Activated CD8-positive, alpha-beta memory T cell treated with anti-CD3 and anti-CD28 coated beads, Interleukin-2, amount 50 U/mL, for 24 hours (primary cell): ENCODE measurements at regions not wholly inside any gene's neighbourhood (a gene's known extent, or its start where the extent isn't known, plus 50 kb on each side); places are given as distances from the start of the nearest gene placed in this dataset.
A peak's percentile ranks its signal among the peaks of the same experiment; 100 is the strongest.

ENCODE experiments used
- DNase-seq: peaks from one replicate; pipeline ENCODE4 v3.0.0-alpha.2; 2020; ENCODE audit errors: extremely low read depth

DNA sequence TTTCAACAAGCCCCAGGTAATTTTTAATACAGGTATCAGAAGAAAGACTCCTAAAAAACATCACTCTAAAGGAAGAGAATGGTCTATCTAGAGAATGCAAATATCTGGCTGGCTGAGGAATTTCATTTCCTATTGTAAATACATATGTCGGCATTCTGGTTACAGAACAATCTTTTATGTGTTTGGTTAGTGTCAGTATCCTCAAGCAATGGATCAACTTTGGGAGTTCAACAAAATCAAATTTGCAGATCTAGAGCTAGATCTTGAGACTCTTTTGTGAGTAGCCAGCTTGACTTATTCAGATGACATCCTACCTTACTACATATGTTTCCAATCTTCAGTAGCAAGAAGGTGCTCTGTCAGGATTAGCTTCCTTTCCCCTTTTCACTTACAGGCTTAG lies 145.1 kb downstream of the BTC start:
- no peak for DNase-seq

DNA sequence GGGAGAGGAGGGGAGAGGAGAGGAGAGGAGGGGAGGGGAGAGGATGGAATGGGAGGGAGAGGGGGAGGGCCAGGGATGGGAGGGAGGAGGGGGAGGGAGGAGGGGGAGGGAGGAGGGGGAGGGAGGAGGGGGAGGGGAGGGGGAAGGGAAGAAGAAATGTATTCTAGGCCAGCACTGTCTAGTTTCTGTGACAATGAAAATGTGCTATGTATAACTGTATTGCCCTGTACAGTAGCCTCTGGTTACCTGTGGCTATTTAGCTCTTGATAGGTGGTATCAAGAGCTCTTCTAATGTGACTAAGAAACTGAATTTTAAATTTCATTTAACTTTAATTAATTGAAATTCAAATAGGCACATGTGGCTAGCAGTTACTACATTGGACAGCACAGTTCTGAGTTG lies 143.1 kb downstream of the BTC start:
- no peak for DNase-seq

DNA sequence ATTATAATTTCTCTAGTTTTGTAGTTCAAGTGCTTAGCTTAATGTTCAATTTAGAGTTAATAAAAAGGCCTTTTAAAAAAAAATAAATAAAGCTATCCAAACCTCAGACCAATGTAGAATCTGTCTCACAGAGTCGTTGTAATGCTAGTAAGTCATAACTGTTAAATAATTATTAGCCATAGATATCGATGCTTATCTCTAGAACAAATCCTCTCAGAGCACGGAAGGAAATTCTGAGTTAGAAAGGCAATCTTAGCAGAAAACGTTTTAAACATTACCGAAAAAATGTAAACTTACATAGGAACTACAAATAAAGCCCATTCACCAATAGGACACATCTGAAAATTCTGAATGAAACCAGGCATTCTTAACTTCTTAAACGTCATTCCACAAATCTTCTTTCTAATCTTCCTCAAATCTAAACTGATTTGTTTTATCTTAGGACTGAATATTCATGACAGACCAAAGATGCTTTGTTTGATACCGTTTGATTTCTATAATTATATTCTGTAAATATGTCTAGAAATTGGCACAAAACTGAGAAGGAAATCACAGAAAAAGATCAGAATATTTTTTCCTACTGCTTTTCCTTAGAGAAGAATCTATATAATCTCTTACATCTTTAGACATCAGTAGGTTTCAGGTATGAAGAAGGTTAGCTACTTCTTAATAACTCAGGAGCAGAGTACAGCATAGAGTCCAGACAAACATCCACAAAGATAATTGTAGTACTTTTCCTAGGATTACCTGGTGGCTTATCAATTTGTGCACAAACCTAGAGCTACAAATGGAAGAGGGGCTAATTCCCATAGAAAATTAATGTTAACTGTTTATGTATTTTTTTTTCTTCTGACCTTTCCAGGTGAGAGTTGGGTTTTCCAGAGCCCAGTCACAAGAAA lies 140.7 kb downstream of the BTC start:
- DNase-seq, result no peak

DNA sequence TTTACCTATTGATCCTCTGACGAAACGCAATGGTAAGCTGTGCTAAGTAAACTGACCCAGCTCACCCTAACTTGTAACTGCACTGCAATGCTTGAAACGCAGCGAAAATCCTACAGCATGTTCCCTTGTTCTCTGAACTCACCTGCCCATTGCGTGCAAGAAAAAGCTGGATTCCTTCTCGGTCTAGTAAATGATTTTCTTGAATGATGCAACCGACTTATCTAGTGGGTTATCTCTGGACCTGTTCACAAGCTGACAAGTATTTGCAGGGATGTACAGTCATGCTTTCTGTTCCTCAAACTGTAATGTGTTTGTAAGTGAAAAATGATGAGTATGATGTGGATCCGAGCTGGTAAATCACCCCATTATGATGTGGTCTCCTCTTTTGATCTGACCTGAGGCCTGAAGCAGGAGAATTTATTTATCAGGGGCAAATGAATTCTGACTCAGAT lies 140.1 kb downstream of the BTC start:
- no peak for DNase-seq

DNA sequence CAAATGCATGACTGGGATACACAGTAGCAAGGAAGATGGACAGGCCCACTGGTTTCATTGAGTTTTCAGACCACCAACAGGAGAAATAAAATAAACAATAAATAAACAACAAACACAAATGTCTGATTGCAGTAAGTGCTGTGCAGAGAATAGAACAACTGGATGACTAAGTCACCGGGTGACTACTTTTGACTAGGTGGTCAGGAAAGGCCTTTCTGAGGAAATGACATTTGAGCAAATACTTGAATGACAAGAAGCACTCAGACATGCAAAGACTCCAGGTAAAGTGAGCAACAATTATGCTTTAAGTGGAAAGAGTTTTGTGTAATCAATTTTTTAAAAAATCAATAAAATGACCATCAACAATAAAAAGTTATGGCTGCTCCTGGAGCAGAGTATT lies 137.7 kb downstream of the BTC start:
- no peak for DNase-seq

DNA sequence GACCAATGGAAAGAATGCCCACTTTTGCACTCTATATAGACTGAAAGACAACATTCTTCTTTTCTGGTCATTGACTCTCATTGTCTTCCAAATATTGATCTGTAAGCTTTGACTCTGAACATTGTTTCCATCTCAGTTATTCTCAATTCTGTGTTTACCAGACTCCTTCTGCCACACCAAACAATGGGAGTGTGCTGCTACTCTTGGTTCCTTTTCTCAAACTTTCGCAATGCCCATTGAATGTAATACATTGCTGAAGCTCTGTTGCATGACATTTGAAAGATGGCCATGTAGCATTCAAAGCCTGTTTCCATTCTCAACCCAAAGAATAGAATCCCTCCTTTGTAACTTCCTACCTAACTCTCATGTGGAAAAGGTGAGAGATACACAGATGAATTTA lies 136.2 kb downstream of the BTC start:
- DNase-seq, result no peak

DNA sequence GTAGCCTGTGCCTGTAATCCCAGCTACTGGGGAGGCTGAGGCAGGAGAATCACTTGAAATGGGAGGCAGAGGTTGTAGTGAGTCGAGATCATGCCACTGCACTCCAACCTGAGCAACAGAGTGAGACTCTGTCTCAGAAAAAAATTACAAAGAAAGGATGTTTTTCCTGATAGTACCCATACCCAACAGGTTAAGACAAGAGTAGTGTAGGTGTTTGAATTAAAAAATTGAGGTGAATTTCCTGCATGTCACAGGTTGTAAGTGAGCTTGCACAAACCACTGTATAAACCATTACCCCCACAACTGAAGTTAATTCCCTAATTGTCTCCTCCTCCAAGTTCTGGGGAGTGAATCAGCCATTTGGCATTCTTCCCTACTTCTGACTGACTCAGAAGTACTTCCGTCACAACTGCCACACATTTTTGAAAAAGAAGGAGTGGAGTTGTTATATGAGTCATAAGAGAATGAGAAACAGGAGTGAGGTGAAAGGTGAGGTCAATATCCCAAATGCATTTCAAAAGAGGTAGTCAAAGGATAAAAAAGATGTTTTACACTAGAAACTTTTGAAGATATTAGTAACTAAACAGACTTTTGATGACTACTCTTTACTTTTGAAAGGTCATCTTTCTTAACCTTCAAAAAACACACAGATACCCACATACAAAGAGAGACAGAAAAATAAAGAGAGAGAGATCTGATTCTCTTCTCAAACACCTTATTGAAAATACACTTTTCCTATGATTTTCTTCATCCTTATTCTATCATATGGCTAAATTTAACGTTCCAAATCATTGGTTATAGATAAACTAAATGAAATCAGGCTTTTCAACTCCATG lies 134.5 kb downstream of the BTC start:
- DNase-seq, result no peak

DNA sequence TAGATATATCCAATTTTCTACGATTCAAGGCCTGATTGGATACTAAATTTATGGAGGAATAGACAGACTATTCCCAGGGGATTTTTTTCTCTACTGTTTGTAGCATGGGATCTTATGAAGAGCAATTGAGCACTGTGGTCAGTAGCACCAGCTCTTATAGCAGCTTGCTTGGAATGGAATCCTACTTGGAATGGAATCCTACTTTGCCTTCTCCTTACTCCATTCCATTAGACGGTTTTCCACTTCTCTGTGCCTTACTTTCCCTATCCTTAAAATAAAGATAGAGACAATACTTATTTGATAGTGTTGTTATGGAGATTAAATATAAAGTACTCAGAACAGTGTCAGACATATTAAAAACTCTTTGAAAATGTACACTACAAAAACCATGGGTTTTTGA lies 133.5 kb downstream of the BTC start:
- DNase-seq, result no peak

DNA sequence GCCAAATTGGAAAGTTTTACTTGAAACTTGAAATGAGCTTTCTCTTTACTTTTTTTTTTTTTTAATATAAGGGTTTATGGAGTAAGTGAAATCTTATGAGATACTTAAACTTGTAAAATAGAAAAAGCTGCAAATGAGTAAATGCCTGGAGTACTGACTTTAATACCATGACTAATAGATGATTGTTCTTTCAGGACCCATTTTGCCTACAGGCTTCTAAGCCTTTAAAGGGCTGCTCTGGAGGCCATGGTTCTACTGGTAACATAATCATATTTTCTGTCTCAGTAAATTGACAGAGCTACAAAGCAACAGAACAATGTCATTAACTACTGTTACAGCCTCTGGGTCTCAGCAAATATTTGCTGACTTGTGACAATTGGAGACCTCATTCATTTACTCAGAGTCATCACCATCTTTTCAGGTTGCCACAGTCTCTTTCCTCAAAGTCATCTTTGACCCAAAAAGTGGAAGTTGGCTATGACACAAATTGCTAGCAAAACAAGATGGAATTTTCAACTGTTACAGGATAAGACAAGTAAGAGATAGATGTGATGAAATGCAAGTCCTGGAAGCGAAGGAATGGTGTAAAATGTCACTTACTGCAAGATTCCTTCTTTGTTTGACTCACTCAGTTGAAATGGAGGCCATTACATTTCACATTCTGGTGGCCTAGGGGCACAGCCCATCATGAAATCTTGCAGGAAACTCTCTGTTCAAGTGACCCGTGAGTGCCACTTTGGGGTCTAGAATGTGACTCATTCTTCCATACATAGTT lies 132.7 kb downstream of the BTC start:
- DNase-seq, result no peak

DNA sequence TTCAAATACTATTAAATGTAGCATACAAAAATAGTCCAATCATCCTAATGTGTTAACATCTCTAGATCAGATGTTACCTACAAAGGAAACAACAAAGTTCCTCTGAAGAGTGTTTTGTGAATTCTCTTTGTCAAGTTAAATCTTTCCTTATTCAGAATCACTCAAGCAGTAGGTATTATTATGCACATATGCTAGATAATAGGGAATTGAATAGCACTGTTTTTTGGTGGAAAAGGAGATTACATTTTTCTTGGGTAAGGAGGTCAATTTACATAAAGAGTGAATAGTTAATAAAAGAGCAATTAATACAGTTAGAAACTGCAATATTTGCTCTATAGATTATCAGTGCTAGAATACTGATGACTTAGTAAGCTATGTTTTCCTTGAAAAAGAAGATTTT lies 130.7 kb downstream of the BTC start:
- DNase-seq, result no peak

DNA sequence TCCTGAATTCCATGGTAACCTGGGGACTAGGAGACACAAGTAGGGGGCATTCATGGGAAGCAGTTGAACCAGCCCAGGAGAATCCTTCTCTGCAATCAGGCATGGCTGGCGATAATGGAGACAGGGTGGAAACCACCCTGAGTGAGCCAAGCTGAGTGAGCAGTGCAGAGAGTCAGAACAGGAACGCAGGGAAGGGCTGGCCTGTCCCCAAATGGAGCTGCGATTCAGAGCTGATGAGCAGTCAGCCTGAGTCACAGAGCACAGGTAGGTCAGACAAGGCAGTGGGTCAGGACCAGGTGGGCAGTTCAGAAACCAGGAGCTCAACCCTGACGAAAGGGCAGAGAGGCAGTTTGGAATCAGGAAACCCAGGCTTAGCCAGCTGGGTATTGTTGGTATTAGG lies 129.0 kb downstream of the BTC start:
- DNase-seq, result no peak

DNA sequence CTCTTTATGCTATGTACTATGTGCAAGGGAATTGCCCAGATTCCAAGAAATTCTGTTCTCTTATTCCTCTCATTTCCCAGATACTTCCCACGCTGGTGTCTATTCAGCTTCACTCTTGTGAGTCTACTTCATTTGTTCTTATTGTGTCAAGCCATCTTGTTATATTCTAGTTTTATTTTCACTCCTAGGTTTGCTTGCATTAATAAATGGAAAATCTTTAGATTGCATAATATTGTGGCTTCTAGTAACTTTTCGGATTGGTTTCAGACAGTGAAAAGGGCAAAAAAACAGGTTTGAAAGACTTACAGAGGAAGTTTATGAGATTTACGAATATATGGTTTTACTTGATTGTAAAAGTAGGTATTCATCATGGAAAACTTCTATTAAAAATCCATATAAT lies 128.4 kb downstream of the BTC start:
- DNase-seq, result no peak

DNA sequence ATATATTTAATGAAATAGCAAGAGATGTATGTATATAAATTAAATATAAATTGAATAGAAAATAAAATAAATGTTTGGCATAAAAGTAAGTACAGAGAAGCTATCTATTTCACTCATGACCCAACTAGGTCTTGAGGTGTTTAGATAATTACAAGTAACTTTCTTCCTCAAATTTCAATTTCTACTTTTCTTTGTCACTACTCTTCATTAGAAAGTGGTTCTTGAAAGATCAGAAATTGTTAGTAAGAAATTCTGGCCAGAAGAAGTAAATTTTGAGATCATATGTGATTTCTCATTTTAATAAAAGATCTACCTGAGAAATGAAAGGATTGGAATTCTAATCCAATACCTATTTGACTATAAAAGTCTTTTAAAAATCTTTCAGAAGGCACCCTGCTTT lies 126.9 kb downstream of the BTC start:
- no peak for DNase-seq

DNA sequence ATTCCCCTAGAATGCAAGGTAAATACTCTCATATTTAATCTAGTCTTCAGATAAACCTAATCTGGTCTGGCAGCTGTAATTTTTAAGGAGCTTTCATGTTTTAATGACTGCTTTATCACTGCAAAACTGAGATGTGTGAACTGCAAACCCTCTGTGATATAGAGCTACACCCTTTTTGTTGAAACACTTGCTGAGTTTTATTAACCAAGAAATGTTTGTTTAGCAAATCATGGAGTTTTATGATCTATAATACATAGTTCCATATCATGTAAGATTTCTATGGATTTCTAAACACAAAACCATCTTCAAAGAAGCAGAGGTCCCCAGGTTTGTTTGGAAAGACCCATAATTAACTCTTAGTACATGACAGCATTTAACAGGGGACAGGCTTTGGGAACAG lies 126.4 kb downstream of the BTC start:
- DNase-seq, result no peak

DNA sequence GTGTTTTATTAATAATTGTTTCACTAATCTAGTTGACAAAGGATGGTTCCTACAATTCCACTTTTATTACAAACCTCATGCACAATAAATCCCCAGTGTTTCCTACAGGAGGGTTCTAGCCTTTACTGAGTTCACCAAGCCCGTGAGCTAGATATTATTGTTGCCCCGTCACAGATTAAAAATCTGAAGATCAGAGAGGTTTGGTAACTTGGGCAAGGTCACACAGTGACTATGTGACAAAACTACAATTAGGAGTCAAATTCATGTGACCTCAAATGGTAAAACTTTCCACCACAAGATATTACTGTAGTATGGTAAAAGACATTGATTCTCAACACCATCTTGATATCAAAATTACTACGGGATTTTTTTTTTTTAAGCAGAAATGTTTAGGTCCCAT lies 124.6 kb downstream of the BTC start:
- DNase-seq, result no peak

DNA sequence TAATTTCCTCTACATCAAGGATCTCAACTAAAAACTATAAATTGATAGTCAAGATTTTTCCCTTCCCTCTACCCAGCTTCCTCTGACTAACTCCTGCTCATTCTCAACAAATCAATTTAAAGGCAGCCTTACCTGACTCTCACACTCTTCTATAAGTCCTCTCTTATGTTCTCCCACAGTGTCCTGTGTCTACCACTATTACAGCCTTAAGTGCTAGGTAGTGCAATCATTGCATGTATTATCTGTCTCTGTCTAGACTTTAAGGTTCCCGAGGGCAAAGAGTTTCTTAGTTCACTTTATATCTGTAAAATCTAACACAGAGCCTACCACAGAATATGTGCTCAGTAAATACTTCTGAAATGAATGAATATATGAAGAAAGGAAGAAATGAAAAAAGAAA lies 123.7 kb downstream of the BTC start:
- DNase-seq, result no peak

DNA sequence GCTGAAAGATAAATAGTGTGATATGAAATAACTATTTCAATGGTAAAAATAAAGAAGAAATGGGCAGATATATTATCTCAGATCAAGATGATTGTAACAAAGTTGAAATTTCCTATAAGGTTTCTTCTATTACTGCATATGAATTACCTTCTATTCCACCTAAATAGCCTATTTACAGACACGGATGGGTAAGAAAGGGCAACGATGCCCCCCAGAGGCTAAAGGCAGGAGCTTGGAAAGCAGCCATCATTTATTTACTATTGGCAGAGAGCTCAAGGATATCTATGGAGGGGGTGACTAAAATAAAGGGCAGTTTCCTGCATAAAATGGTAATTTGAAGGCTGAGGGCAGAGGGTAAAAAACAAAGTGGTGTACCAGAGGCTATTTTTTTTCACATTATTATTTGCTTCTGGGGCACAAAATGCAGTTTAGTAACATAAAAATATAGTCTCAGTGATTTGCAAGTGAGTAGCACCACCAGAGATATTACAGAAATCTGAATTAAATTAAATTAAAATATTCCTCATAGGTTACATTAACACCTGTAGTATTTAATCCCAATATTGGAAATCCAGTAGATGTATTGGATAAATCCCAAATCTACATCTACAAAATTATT lies 123.1 kb downstream of the BTC start:
- DNase-seq, result peak; percentile 7

DNA sequence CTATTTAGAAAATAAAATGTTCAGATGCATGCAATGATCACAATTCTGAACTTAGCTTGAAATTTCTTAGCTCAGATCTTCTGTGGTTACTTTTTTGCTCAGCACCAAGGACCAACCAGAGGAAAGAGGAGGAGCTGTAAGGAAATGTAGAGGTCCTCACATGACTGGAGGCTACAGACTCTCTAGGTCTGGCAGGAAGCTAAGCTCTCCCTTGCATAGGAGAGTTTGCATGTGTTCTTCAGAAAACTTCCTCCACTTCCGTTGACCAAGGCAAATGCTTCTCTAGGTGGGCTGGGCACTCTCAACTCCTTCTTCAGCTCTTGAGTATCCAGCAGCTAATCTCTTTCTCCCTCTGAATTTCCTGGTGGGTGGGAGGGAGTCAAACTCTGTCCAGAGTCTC lies 119.6 kb downstream of the BTC start:
- no peak for DNase-seq

DNA sequence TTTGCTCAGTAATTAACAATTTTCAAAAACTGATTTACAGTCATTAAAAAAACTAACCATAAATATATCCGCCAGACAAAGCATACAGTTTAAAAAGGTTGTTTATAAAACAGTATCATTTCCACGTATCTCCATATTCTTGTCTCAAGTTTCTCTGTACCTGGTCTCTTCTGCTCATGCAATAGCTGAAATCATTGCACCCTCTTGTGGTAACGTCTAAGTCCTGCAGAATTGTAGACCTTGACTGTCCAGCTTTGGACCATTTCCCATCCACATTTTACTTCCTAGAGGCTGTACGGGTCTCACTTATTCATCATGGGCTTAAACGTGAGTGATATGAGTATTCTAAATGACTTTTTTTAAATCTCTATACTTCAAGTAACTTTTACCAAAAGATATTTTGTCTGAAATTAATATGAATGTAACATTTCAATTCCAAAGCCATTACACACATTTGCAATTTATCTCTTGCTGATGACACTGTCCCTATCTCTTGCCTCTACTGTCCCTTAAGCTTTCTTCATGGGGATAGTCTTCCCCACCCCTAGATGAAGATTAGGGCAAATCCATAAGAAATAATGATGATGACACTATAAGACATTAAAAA lies 118.5 kb downstream of the BTC start:
- DNase-seq, result no peak

DNA sequence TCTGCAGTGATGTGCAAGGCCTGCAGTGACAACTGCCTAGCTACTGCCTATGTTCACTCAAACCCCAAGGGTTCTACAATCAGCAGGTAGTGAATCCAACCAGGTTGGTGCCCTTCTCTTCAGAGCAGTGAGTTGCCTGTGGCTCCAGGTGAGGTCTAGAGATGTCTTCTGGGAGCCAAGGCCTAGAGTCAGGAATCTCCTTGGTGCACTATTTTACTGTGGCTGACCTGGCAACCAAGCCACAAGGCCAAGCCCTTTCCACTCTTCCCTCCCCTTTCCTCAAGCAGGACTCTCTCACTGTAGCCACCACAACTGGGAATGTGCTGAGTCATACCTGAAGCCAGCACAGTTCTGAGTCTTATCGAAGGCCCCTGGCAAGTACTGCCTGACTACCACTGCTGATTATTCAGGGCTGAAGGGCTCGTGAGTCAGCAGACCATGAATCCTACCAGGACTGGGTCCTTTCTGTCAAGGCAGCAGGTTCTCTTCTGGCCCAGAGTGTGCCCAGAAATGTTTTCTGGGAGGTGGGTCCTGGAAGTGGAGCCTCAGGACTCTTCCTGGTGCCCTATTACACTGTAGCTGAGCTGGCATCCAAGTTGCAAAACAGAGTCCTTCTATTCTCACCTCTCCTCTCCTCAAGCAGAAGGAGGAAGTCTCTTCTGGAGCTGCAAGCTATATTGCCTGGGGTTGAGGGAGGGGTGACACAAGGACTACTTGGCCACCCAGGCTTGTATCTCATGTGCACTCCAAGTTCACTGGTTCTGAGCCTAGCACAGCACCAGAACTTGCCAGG lies 111.6 kb downstream of the BTC start:
- DNase-seq, result no peak

DNA sequence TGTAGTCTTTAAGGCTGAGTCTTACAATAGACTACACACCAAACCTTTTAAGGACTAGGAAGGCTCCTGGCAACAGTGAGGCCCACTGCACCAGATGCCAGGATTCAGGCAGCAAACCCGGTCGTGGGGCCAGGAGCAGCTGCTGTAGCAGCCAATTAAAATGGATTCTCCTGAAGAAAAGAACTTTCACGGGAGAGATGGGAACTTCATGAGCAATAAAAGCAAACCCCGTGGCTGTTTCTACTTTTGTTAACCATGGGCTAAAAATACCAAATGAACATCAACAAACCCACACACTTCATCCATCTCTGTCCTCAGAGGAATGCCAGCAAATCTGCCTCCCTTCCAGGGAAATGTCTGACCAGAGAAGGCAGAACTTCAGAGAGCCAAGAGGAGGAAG lies 101.4 kb downstream of the BTC start:
- DNase-seq, result no peak
